ENCODE measurements at regions not wholly inside any gene's neighbourhood (a gene's known extent, or its start where the extent isn't known, plus 50 kb on each side); places are given as distances from the start of the nearest gene placed in this dataset.
"Not testable (repeated sequence)": the region's sequence is repeated elsewhere in the genome, so short reads cannot be mapped to it uniquely, and the experiment has no call there.

GRCh38 chr13:65929436-65929835 lies 1300.7 kb downstream of the PCDH9 start:
- H2BK5ac ChIP-seq (ENCODE audit: low read length): no peak overlapping the region
- H4K5ac ChIP-seq (ENCODE audit: low read length): no peak overlapping the region
- no peaks in the 10 kb centered on the region for H3K36me3 ChIP-seq (ENCODE audit: control insufficient read depth, insufficient read depth, low read length)
- H2BK15ac ChIP-seq (replicated peaks; ENCODE audit: low read depth): no peak overlapping the region
- H3K79me1 ChIP-seq (ENCODE audit: low read length): no peaks in the 10 kb centered on the region
- no peak for DNase-seq
- no peak overlapping the region for H2BK120ac ChIP-seq (ENCODE audit: low read depth, low read length)
- H4K8ac ChIP-seq (ENCODE audit: low read depth, low read length): no peak overlapping the region
- no peak overlapping the region for H2AK5ac ChIP-seq (ENCODE audit: low read length)
- H3K27me3 ChIP-seq (ENCODE audit: insufficient read depth, low read length, poor library complexity): no peaks in the 10 kb centered on the region
- no peak overlapping the region for H3K4me2 ChIP-seq (ENCODE audit: low read length)
- H3K79me2 ChIP-seq (ENCODE audit: control insufficient read depth, insufficient read depth, low read length): no peaks in the 10 kb centered on the region
- no peak overlapping the region for H3K9ac ChIP-seq (ENCODE audit: low read length)
- H3K18ac ChIP-seq (ENCODE audit: low read length): no peak overlapping the region
- H3K4me1 ChIP-seq (ENCODE audit: control insufficient read depth, low read depth, low read length): no peaks in the 10 kb centered on the region
- no CpG with 5 or more reads among the region's 3 CpGs for WGBS (ENCODE audit: extremely low coverage, insufficient coverage, low lambda C conversion rate)
- H3K27ac ChIP-seq (ENCODE audit: low read depth, low read length): no peak overlapping the region
- H3K56ac ChIP-seq (ENCODE audit: low read length): no peak overlapping the region
- H3K23ac ChIP-seq (ENCODE audit: low read length): no peak overlapping the region
- H3K4me3 ChIP-seq (ENCODE audit: low read length): no peak overlapping the region
- no peak overlapping the region for H3K4ac ChIP-seq (ENCODE audit: low read depth, low read length)

DNA sequence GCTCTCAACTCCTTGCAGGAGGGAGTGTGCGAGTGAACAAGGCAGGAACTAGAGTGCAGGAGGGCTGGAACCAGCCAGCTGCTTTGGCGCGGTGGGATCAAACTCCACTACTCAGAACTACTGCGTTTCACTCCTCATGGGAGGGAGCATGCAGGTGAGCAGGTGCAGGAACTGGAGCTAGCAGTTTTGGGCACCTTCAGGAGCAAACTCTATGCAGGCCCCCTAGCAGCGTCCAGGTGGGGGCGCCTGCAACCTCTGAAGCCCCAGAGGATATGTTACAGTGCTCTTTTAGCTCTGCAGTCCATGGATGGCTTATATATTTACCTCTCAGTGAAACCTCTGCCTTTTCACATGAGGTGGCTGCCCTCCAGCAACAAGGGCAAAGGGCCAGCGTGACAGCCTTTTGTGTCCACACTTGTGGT lies 1303.4 kb downstream of the PCDH9 start:
- Histone ChIP-seq H4K5ac (ENCODE audit: low read length) (no peak overlapping the region), H3K4ac (ENCODE audit: low read depth, low read length) (no peak overlapping the region), H3K79me2 (ENCODE audit: control insufficient read depth, insufficient read depth, low read length) (no peaks in the 10 kb centered on the region), H2BK120ac (ENCODE audit: low read depth, low read length) (no peak overlapping the region), H3K18ac (ENCODE audit: low read length) (no peak overlapping the region), H3K9ac (ENCODE audit: low read length) (no peak overlapping the region), H3K23ac (ENCODE audit: low read length) (no peak overlapping the region), H3K79me1 (ENCODE audit: low read length) (no peaks in the 10 kb centered on the region), H3K4me3 (ENCODE audit: low read length) (no peak overlapping the region), H3K27ac (ENCODE audit: low read depth, low read length) (no peak overlapping the region), H2BK15ac (replicated peaks; ENCODE audit: low read depth) (no peak overlapping the region), H3K4me1 (ENCODE audit: control insufficient read depth, low read depth, low read length) (no peaks in the 10 kb centered on the region), H3K56ac (ENCODE audit: low read length) (no peak overlapping the region), H4K8ac (ENCODE audit: low read depth, low read length) (no peak overlapping the region), H3K4me2 (ENCODE audit: low read length) (no peak overlapping the region), H3K27me3 (ENCODE audit: insufficient read depth, low read length, poor library complexity) (no peaks in the 10 kb centered on the region), H3K36me3 (ENCODE audit: control insufficient read depth, insufficient read depth, low read length) (no peaks in the 10 kb centered on the region), H2BK5ac (ENCODE audit: low read length) (no peak overlapping the region), H2AK5ac (ENCODE audit: low read length) (no peak overlapping the region)
- peak; percentile 58 for DNase-seq
- WGBS (ENCODE audit: extremely low coverage, insufficient coverage, low lambda C conversion rate): no CpG with 5 or more reads among the region's 7 CpGs

GRCh38 chr13:65922846-65923245 lies 1307.3 kb downstream of the PCDH9 start:
- not testable (repeated sequence) for H2AK5ac ChIP-seq (ENCODE audit: low read length); H3K79me1 ChIP-seq (ENCODE audit: low read length); H2BK5ac ChIP-seq (ENCODE audit: low read length); H4K8ac ChIP-seq (ENCODE audit: low read depth, low read length); H4K5ac ChIP-seq (ENCODE audit: low read length); H3K4me1 ChIP-seq (ENCODE audit: control insufficient read depth, low read depth, low read length); H3K23ac ChIP-seq (ENCODE audit: low read length); DNase-seq; H2BK120ac ChIP-seq (ENCODE audit: low read depth, low read length); H3K27ac ChIP-seq (ENCODE audit: low read depth, low read length); H3K27me3 ChIP-seq (ENCODE audit: insufficient read depth, low read length, poor library complexity); H3K36me3 ChIP-seq (ENCODE audit: control insufficient read depth, insufficient read depth, low read length); H3K4ac ChIP-seq (ENCODE audit: low read depth, low read length); H3K18ac ChIP-seq (ENCODE audit: low read length); H3K56ac ChIP-seq (ENCODE audit: low read length); H3K79me2 ChIP-seq (ENCODE audit: control insufficient read depth, insufficient read depth, low read length); H2BK15ac ChIP-seq (replicated peaks; ENCODE audit: low read depth); H3K4me2 ChIP-seq (ENCODE audit: low read length); H3K4me3 ChIP-seq (ENCODE audit: low read length); H3K9ac ChIP-seq (ENCODE audit: low read length)
- no CpG with 5 or more reads among the region's 4 CpGs for WGBS (ENCODE audit: extremely low coverage, insufficient coverage, low lambda C conversion rate)

DNA sequence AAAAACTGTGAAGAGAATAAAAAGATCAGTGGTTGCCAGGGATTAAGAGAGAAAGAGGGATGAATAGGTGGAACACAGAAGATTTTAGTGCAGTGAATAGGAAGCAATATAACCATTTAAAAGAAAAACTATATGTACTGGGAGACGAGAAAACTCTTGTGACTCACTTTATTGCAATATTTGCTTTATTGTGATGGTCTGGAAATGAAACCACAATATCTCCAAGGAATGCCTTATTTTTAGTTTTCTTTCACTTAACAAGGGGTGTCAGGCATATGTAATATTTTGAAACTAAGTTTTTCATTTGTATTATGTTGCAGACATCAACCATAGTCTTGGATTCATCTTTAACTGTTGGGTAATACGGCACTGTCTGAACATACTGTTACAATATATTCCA lies 1308.2 kb downstream of the PCDH9 start:
- no peak overlapping the region for H2BK5ac ChIP-seq (ENCODE audit: low read length)
- H3K23ac ChIP-seq (ENCODE audit: low read length): no peak overlapping the region
- H2AK5ac ChIP-seq (ENCODE audit: low read length): no peak overlapping the region
- no peak overlapping the region for H2BK15ac ChIP-seq (replicated peaks; ENCODE audit: low read depth)
- no peak overlapping the region for H3K56ac ChIP-seq (ENCODE audit: low read length)
- no peak overlapping the region for H3K4ac ChIP-seq (ENCODE audit: low read depth, low read length)
- no peak overlapping the region for H4K8ac ChIP-seq (ENCODE audit: low read depth, low read length)
- no peaks in the 10 kb centered on the region for H3K36me3 ChIP-seq (ENCODE audit: control insufficient read depth, insufficient read depth, low read length)
- no peaks in the 10 kb centered on the region for H3K27me3 ChIP-seq (ENCODE audit: insufficient read depth, low read length, poor library complexity)
- no peak overlapping the region for H3K4me2 ChIP-seq (ENCODE audit: low read length)
- no peak overlapping the region for H4K5ac ChIP-seq (ENCODE audit: low read length)
- DNase-seq: no peak
- no peaks in the 10 kb centered on the region for H3K4me1 ChIP-seq (ENCODE audit: control insufficient read depth, low read depth, low read length)
- no peak overlapping the region for H2BK120ac ChIP-seq (ENCODE audit: low read depth, low read length)
- no peak overlapping the region for H3K18ac ChIP-seq (ENCODE audit: low read length)
- no peak overlapping the region for H3K4me3 ChIP-seq (ENCODE audit: low read length)
- H3K79me2 ChIP-seq (ENCODE audit: control insufficient read depth, insufficient read depth, low read length): no peaks in the 10 kb centered on the region
- H3K27ac ChIP-seq (ENCODE audit: low read depth, low read length): no peak overlapping the region
- H3K9ac ChIP-seq (ENCODE audit: low read length): no peak overlapping the region
- H3K79me1 ChIP-seq (ENCODE audit: low read length): no peaks in the 10 kb centered on the region
- WGBS (ENCODE audit: extremely low coverage, insufficient coverage, low lambda C conversion rate): no CpG with 5 or more reads among the region's 2 CpGs

DNA sequence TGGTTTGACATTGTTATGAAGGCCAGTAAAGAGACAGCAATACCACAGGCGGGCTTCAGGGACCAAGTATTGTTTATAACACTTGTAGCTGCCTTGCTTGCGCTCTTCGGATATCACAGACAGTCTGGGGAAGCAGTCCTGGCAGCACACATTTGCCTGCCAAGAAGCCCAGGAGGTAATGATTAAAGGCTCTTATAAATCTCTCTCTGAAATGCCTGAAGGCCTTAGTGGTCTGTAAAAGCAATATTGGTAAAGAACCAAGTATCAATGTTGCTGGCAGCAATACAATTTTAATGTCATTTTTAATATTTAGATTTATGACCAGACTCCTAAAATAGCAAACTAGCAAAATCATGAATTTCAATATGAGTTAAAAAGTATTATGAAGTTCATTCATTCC lies 1312.4 kb downstream of the PCDH9 start:
- Histone ChIP-seq H3K36me3 (ENCODE audit: control insufficient read depth, insufficient read depth, low read length) (no peaks in the 10 kb centered on the region), H3K79me2 (ENCODE audit: control insufficient read depth, insufficient read depth, low read length) (no peaks in the 10 kb centered on the region), H3K4me2 (ENCODE audit: low read length) (no peak overlapping the region), H3K27me3 (ENCODE audit: insufficient read depth, low read length, poor library complexity) (no peaks in the 10 kb centered on the region), H2BK15ac (replicated peaks; ENCODE audit: low read depth) (no peak overlapping the region), H3K9ac (ENCODE audit: low read length) (no peak overlapping the region), H3K79me1 (ENCODE audit: low read length) (no peaks in the 10 kb centered on the region), H2BK5ac (ENCODE audit: low read length) (no peak overlapping the region), H3K4ac (ENCODE audit: low read depth, low read length) (no peak overlapping the region), H3K4me1 (ENCODE audit: control insufficient read depth, low read depth, low read length) (no peaks in the 10 kb centered on the region), H3K56ac (ENCODE audit: low read length) (no peak overlapping the region), H3K18ac (ENCODE audit: low read length) (no peak overlapping the region), H2AK5ac (ENCODE audit: low read length) (no peak overlapping the region), H2BK120ac (ENCODE audit: low read depth, low read length) (no peak overlapping the region), H4K5ac (ENCODE audit: low read length) (no peak overlapping the region), H3K23ac (ENCODE audit: low read length) (no peak overlapping the region), H4K8ac (ENCODE audit: low read depth, low read length) (no peak overlapping the region), H3K27ac (ENCODE audit: low read depth, low read length) (no peak overlapping the region), H3K4me3 (ENCODE audit: low read length) (no peak overlapping the region)
- no CpG with 5 or more reads among the region's 3 CpGs for WGBS (ENCODE audit: extremely low coverage, insufficient coverage, low lambda C conversion rate)
- no peak for DNase-seq

GRCh38 chr13:65915195-65915594 lies 1314.9 kb downstream of the PCDH9 start:
- no peaks in the 10 kb centered on the region for H3K36me3 ChIP-seq (ENCODE audit: control insufficient read depth, insufficient read depth, low read length)
- WGBS (ENCODE audit: extremely low coverage, insufficient coverage, low lambda C conversion rate): no CpG with 5 or more reads among the region's 1 CpG
- no peak for DNase-seq
- no peaks in the 10 kb centered on the region for H3K4me1 ChIP-seq (ENCODE audit: control insufficient read depth, low read depth, low read length)
- H4K5ac ChIP-seq (ENCODE audit: low read length): no peak overlapping the region
- H3K18ac ChIP-seq (ENCODE audit: low read length): no peak overlapping the region
- H2BK120ac ChIP-seq (ENCODE audit: low read depth, low read length): no peak overlapping the region
- H2BK15ac ChIP-seq (replicated peaks; ENCODE audit: low read depth): no peak overlapping the region
- no peaks in the 10 kb centered on the region for H3K79me1 ChIP-seq (ENCODE audit: low read length)
- H3K27me3 ChIP-seq (ENCODE audit: insufficient read depth, low read length, poor library complexity): no peaks in the 10 kb centered on the region
- H3K9ac ChIP-seq (ENCODE audit: low read length): no peak overlapping the region
- no peak overlapping the region for H3K23ac ChIP-seq (ENCODE audit: low read length)
- no peak overlapping the region for H2AK5ac ChIP-seq (ENCODE audit: low read length)
- no peaks in the 10 kb centered on the region for H3K79me2 ChIP-seq (ENCODE audit: control insufficient read depth, insufficient read depth, low read length)
- H4K8ac ChIP-seq (ENCODE audit: low read depth, low read length): no peak overlapping the region
- no peak overlapping the region for H2BK5ac ChIP-seq (ENCODE audit: low read length)
- no peak overlapping the region for H3K4me2 ChIP-seq (ENCODE audit: low read length)
- H3K4ac ChIP-seq (ENCODE audit: low read depth, low read length): no peak overlapping the region
- H3K4me3 ChIP-seq (ENCODE audit: low read length): no peak overlapping the region
- no peak overlapping the region for H3K27ac ChIP-seq (ENCODE audit: low read depth, low read length)
- no peak overlapping the region for H3K56ac ChIP-seq (ENCODE audit: low read length)
